ENCODE measurements at regions not wholly inside any gene's neighbourhood (a gene's known extent, or its start where the extent isn't known, plus 50 kb on each side); places are given as distances from the start of the nearest gene placed in this dataset.

- TF ChIP-seq CTCF (conservative IDR thresholded peaks at IDR 0.05) (no peak), EZH2 (IDR thresholded peaks at IDR 0.05; ENCODE audit: low read depth) (no peak)
These were observed 95.7 kb upstream of the MAOA start for GRCh38 chrX:43560247-43560946.
